H1 (cell line): ENCODE measurements at regions not wholly inside any gene's neighbourhood (a gene's known extent, or its start where the extent isn't known, plus 50 kb on each side); places are given as distances from the start of the nearest gene placed in this dataset.

Source experiments
- ASH2L ChIP-seq: fragments of 200-600, 300-600 bp; sonication (generic); IDR thresholded peaks from one replicate; pipeline ENCODE4 v1.7.1; 2017; ENCODE audit warnings: low read length
- CTBP2 ChIP-seq: IDR thresholded peaks from 2 replicates; pipeline ENCODE4 v1.7.0; 2011; ENCODE audit warnings: borderline replicate concordance, mild to moderate bottlenecking, moderate library complexity, mixed read lengths, low read length; ENCODE audit not compliant: insufficient read depth, insufficient read length
- FOSL1 ChIP-seq: IDR thresholded peaks from 2 replicates; pipeline ENCODE4 v1.6.1; 2011; ENCODE audit warnings: mild to moderate bottlenecking, low read depth, low read length, moderate library complexity; ENCODE audit not compliant: insufficient read depth
- POU5F1 ChIP-seq: IDR thresholded peaks from 2 replicates; pipeline ENCODE4 v1.6.1; 2011; ENCODE audit warnings: low read depth, mild to moderate bottlenecking, low read length, moderate library complexity
- RBBP5 ChIP-seq: IDR thresholded peaks from 2 replicates; pipeline ENCODE4 v1.7.1; 2012; ENCODE audit warnings: low read depth, mild to moderate bottlenecking, inconsistent platforms, low read length, moderate library complexity, borderline replicate concordance
- RFX5 ChIP-seq: IDR thresholded peaks from 2 replicates; pipeline ENCODE4 v1.6.1; 2011; ENCODE audit warnings: low read depth, low read length, improper control_type of control experiment, borderline replicate concordance
- SP1 ChIP-seq: IDR thresholded peaks from 2 replicates; pipeline ENCODE4 v1.6.1; 2011; ENCODE audit warnings: low read depth, low read length

GRCh38 chr13:79908381-79908780, 427.4 kb downstream of the NDFIP2 start (continued):
- TF ChIP-seq RBBP5 (no peak), RFX5 (no peak), SP1 (no peak), POU5F1 (no peak), FOSL1 (no peak), ASH2L (no peak), CTBP2 (no peak)
